Left lobe of liver (tissue), 2 donors: ENCODE measurements at regions not wholly inside any gene's neighbourhood (a gene's known extent, or its start where the extent isn't known, plus 50 kb on each side); places are given as distances from the start of the nearest gene placed in this dataset.
"Not testable (repeated sequence)": the region's sequence is repeated elsewhere in the genome, so short reads cannot be mapped to it uniquely, and the experiment has no call there.

Source experiments
- ATAC-seq: fragments of 200-7000 bp; cut with Tn5 transposase; one replicate; pipeline ENCODE4 v1.9.1; 2020; ENCODE audit warnings: mild to moderate bottlenecking, moderate library complexity
- DNase-seq: peaks from one replicate; pipeline ENCODE4 v3.0.0-alpha.2; 2020; ENCODE audit warnings: low spot score
- donor health status: DM: no; HTN: no; CAD: no; lungs with moderate emphysema.
- donor health status: DM: no; HTN: yes; CAD: no.

GRCh38 chr4:127214931-127215330, 417.8 kb upstream of the INTU start:
- no peak for DNase-seq
- no peak for ATAC-seq

- no peak for DNase-seq
- ATAC-seq = no peak
Observed at GRCh38 chr4:127217586-127218229, 415.0 kb upstream of the INTU start.

- ATAC-seq (no peak), DNase-seq (no peak)
Observed at GRCh38 chr4:127219232-127219631, 413.5 kb upstream of the INTU start.

GRCh38 chr4:127224556-127224955, 408.2 kb upstream of the INTU start:
- ATAC-seq = no peak
- DNase-seq = no peak

- ATAC-seq = no peak
- DNase-seq = no peak
Observed at GRCh38 chr4:127229855-127230608, 402.7 kb upstream of the INTU start.

DNA sequence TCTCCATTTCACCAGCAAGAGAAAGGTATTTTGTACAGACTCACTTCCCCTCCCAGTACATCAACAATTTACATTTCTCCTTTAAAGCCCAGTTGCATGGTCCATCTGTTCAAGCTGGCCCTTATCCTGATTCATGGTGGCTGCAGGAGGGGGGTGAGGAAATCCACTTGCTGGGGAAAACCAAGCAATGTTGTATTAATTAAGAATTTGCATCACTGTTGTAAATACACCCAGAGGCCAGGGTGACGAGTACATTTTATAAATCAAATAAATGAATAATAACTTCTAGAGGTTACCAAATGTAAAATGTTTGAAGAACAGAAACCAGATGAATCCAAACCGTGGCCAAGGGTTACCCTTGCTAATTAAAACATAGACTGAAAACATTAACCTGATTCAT, 395.9 kb upstream of the INTU start:
- no peak for DNase-seq

DNA sequence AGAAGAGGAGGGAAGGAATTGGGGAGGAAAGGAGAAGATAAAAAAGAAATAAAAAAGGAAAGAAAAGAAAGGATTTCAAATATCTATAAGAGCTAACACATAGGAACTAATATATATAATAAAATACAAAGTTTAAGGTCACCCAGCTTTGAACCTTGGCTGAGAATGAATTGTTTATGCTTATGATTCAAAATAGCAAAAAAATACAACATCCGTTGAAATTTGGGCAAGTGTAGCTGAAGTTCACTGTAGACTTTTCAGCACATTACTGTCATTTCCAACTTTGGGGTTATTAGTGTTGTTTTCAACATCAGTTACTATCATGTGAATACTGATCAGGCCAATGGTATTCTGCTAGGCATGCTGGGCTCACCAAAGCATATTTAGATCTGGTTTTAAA, 395.2 kb upstream of the INTU start:
- ATAC-seq (no peak), DNase-seq (no peak)

More for the DNA sequence above, 395.9 kb upstream of the INTU start:
- ATAC-seq = no peak

DNA sequence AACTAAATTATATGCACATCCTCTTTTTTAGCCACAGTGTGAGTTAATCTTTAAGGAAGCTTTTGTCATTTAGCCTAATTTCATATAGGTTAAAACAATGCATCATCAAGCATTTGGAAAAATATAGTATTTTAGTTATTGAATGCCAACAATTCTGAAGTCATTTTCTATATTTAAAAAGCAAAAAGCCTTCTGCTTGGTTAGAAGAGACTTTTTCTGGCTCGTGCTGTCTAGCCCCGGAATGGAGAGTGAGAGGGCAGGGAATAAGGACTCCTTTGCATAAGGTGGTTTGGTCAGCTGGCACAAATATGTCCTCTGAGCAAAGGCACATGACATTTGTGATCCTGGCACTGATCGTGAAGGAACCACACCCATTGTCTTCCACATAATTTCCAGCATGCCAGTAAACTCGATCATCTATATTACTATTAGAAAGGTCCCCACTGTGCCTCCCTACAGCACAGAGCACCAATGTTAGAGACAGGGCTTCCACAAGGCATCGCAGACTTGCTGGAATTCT, 393.7 kb upstream of the INTU start:
- ATAC-seq = no peak
- no peak for DNase-seq

DNA sequence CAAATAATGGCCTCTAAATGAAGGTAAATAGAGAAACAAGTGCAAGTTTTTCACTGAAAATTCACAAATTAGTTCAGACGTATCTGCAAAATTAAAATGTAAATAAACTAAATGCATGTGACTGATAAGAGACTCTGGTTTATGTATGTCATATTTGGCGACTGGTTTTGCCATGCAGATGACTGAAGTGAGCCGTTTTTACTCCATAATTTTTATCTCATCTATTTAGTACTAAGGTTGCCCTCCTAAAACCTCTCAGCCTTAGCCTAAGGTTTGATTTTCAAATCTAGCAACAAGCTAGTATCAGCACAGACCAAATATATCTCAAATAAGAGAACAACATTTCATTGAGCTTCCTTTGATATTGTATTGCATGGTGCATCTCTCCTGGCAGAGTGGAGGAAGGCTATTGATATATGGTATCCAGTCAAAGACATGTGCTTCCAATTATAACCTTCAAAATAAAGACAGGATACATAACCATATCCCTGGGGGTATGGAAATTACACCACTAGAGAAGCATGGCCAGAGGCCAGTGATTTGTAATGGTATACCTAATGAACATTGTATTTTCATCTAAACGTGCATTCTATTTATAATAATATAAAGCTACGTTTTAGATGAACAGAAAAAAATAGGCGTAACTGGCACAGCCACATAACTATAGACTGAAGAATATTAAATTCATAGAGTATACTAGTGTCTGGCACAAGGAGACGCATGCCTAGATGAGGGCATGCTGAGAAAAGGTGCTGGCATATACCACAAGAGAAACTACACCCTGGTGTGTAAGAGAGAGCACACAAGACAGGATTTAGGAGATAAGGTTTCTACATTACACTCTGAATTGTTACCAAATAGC, 392.6 kb upstream of the INTU start:
- no peak for DNase-seq
- ATAC-seq = no peak

DNA sequence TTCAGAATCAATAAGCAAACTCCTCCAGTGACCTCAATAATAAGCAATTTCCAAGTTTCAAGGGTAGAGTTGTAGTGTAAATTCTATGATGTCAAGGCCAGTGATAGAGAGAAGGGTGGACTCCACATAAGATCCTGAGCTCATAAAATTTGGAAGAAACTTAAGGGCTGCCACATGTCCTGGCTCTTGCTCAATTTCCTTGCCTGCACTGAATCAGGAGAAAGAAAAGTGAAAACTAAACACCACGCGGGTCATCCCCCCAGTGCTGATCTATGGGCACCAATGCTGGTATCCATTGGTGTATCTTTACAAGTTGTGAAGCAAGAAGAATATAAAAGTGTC, 392.0 kb upstream of the INTU start:
- DNase-seq (no peak), ATAC-seq (no peak)

GRCh38 chr4:127244515-127244914, 388.2 kb upstream of the INTU start:
- DNase-seq (no peak), ATAC-seq (no peak)

DNA sequence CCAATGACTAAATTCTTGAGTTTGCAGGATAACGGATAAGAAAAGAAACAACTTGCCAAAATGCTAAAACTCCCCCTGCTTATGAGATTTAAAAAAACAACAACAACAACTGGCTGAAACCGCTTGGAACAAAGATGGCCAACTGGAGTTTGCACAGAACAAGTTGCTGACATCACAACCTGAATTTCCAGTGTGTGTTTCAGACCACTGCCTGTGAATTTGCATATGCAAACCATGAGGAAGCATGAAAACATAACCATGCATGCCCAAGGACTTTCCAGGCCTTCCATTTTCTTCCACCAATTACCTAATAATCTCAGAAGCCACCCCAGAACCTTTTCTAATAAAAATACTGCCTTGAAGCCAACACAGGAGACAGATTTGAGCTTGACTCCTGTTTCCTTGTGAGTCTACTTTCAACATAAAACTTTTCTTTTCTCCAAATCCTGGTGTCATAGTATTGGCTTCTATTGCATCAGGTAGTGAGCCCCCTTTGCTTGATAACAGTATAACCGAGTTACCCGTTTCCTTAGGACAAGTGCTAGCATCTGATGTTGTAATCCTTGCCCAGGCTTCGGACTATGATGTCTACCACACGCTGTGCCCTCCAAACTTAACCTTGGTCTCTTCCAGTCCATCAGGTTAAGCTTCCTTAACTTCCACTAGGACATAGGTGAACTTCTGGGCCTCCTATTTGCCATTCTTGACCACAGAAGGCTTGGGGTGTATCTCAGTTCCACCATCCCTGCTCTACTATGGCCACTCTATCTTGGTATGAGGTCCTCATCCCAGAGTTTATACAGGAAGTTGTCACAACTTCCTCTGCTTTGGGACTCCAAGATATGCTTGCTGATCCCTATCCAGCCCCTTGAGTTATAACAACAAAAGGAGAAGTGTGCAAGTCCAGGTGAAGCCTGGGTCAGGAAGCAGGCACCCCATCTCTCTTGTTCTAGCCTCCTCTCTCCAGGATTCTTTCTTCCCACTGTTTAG, 385.5 kb upstream of the INTU start:
- DNase-seq (no peak), ATAC-seq (no peak)

DNA sequence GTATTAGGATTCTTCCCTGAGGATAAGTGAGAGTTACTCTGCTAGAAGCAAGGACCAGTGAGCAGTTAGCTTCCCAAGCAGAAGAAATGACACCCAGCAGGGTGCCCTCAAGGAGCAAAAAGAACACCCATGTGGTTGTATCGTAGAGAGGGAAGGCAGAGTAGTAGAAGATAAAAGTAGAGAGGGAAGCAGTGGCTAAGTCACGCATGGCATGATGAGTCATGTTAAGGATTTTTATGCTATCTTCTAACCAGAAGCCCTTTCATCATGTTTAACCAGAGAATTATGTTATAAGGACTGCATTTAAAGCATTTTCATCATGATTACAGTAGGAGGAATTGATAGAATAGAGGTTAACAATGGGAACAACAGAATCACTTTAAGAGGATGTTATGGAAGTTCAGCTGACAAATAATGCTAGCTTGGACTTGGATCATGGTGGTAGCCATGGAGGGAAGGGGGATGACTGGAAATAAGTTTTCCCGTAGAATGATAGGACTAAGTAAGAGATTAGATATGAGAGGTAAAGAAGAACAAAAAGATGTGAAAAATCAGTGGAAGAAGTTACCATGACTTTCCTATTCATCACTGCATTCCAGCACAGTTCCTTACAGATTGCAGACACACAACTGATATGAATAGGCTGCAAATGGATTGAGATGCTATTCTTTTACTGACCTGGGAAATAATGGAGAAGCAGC, 383.5 kb upstream of the INTU start:
- no peak for DNase-seq
- no peak for ATAC-seq

GRCh38 chr4:127249767-127250108, 383.0 kb upstream of the INTU start:
- no peak for ATAC-seq
- DNase-seq = no peak

DNA sequence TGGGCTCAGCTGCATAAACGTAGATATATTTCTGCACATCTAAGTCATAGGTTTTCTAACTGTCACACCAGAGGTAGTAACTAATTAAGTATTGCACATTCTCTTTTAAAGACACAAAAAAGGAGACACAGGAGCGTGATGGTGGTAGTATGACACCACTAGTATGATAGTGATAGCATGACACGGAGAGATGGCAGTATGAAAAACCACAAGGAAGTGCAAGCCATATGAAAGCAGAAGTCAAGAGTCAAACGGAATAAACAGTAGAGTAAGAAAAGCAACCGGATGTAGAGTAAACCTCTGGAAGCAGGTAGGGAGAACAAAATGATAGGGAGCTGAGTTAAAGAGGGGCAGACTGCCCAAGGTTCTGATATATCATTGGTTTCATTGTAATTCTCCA, 382.2 kb upstream of the INTU start:
- no peak for ATAC-seq

GRCh38 chr4:127251423-127251822, 381.3 kb upstream of the INTU start:
- DNase-seq (no peak), ATAC-seq (no peak)

More for the DNA sequence above, 382.2 kb upstream of the INTU start:
- no peak for DNase-seq

GRCh38 chr4:127256500-127256899, 376.3 kb upstream of the INTU start:
- ATAC-seq (no peak), DNase-seq (no peak)

DNA sequence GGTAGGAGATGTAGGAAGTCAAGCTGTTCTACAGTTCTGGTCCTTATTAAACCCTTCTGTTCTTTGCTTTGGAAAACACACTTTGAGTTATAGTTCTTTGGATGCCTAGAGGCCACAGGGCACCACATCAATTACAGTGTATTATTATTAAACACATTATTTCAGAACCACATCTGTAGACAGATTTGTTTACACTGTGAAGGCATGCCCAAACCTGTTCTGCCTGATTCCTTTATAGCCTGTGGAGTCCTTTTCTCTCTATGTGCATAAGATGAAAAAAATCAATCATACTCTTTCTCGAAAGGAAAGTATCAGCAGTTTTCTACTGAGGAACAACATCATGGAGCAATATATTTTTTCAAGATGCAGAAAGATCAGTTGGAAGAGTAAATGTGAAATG, 371.3 kb upstream of the INTU start:
- DNase-seq (no peak), ATAC-seq (no peak)

- DNase-seq (no peak), ATAC-seq (no peak)
Observed at GRCh38 chr4:127268367-127268766, 364.4 kb upstream of the INTU start.

DNA sequence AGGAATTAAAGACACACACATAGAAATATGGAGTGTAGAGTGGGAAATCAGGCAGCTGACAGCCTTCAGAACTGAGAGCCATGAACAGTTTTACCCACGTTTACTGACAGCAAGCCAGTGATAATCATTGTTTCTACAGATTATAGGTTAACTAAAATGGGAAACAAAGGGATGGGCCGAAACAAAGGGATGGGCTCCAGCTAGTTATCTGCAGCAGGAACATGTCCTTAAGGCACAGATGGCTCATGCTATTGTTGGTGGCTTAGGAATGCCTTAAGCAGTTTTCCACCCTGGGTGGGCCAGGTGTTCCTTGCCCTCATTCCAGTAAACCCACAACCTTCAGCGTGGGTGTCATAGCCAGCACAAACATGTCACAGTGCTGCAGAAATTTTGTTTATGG, 355.7 kb upstream of the INTU start:
- not testable (repeated sequence) for ATAC-seq, DNase-seq
